Jurkat, Clone E6-1 (cell line): ENCODE measurements at regions not wholly inside any gene's neighbourhood (a gene's known extent, or its start where the extent isn't known, plus 50 kb on each side); places are given as distances from the start of the nearest gene placed in this dataset.
"Not testable (repeated sequence)": the region's sequence is repeated elsewhere in the genome, so short reads cannot be mapped to it uniquely, and the experiment has no call there.

Source experiments
- DNase-seq: peaks from one replicate; pipeline ENCODE4 v3.0.0-alpha.2; 2011; ENCODE audit warnings: low read depth, low spot score
- H3K4me3 ChIP-seq: 2 replicates; pipeline ENCODE4 v1.5.1; 2011; ENCODE audit warnings: mild to moderate bottlenecking, low read length, control low read depth, moderate library complexity

GRCh38 chr1:182331387-182331786 lies 60.2 kb downstream of the GLUL start:
- H3K4me3 ChIP-seq, result no peak overlapping the region
- no peak for DNase-seq

- peak; percentile 29 for DNase-seq
Measured at GRCh38 chr1:182330303-182330702, 61.3 kb downstream of the GLUL start.

GRCh38 chr1:182329471-182329870 lies 62.1 kb downstream of the GLUL start:
- DNase-seq, result no peak
- no peak overlapping the region for H3K4me3 ChIP-seq

More at GRCh38 chr1:182330303-182330702, 61.3 kb downstream of the GLUL start:
- H3K4me3 ChIP-seq, result no peak overlapping the region

GRCh38 chr1:182328591-182328990 lies 63.0 kb downstream of the GLUL start:
- DNase-seq, result no peak

GRCh38 chr1:182325339-182325738 lies 66.3 kb downstream of the GLUL start:
- no peak overlapping the region for H3K4me3 ChIP-seq
- no peak for DNase-seq

More at GRCh38 chr1:182328591-182328990, 63.0 kb downstream of the GLUL start:
- no peak overlapping the region for H3K4me3 ChIP-seq

GRCh38 chr1:182321532-182321931 lies 70.1 kb downstream of the GLUL start:
- not testable (repeated sequence) for DNase-seq, H3K4me3 ChIP-seq

GRCh38 chr1:182317611-182318161 lies 73.9 kb downstream of the GLUL start:
- no peak for DNase-seq

GRCh38 chr1:182316454-182316853 lies 75.1 kb downstream of the GLUL start:
- DNase-seq, H3K4me3 ChIP-seq: not testable (repeated sequence)

More at GRCh38 chr1:182317611-182318161, 73.9 kb downstream of the GLUL start:
- H3K4me3 ChIP-seq, result no peak overlapping the region

GRCh38 chr1:182315167-182315556 lies 76.4 kb downstream of the GLUL start:
- no peak for DNase-seq
- no peak overlapping the region for H3K4me3 ChIP-seq

- no peak for DNase-seq
- no peak overlapping the region for H3K4me3 ChIP-seq
Measured at GRCh38 chr1:182309631-182310351, 81.8 kb downstream of the GLUL start.

- no peak overlapping the region for H3K4me3 ChIP-seq
- no peak for DNase-seq
Measured at GRCh38 chr1:182308826-182309225, 82.8 kb downstream of the GLUL start.

GRCh38 chr1:182307486-182307885 lies 84.1 kb downstream of the GLUL start:
- not testable (repeated sequence) for DNase-seq, H3K4me3 ChIP-seq

GRCh38 chr1:182305861-182306260 lies 85.7 kb downstream of the GLUL start:
- no peak for DNase-seq
- no peak overlapping the region for H3K4me3 ChIP-seq

- no peak overlapping the region for H3K4me3 ChIP-seq
- DNase-seq, result no peak
Measured at GRCh38 chr1:182304627-182305026, 87.0 kb downstream of the GLUL start.

GRCh38 chr1:182304218-182304617 lies 87.4 kb downstream of the GLUL start:
- no peak for DNase-seq

GRCh38 chr1:182303778-182304177 lies 87.8 kb downstream of the GLUL start:
- no peak overlapping the region for H3K4me3 ChIP-seq
- no peak for DNase-seq

More at GRCh38 chr1:182304218-182304617, 87.4 kb downstream of the GLUL start:
- H3K4me3 ChIP-seq, result no peak overlapping the region

GRCh38 chr1:182301467-182302198 lies 90.0 kb downstream of the GLUL start:
- DNase-seq, result peak; percentile 93
- H3K4me3 ChIP-seq, result peak overlapping the region; percentile 35

- H3K4me3 ChIP-seq, result peak overlapping the region; percentile 35
- peak; percentile 99 for DNase-seq
Measured at GRCh38 chr1:182301026-182301436, 90.6 kb downstream of the GLUL start.

GRCh38 chr1:182299728-182300616 lies 91.6 kb downstream of the GLUL start:
- DNase-seq, result peak; percentile 97
- H3K4me3 ChIP-seq, result peak overlapping the region; percentile 15
